SK-N-SH treated with all-trans-retinoic acid at 6 μM for 48 hours (cell line): ENCODE measurements at regions not wholly inside any gene's neighbourhood (a gene's known extent, or its start where the extent isn't known, plus 50 kb on each side); places are given as distances from the start of the nearest gene placed in this dataset.

ENCODE experiments used
- ATAC-seq: fragments of 200-7000 bp; cut with Tn5 transposase; 3 replicates; pipeline ENCODE4 v1.9.1; 2020; ENCODE audit warnings: mild to moderate bottlenecking, moderate library complexity
- ARNTL ChIP-seq: fragments of 450-650 bp; formaldehyde crosslinking; IDR thresholded peaks from 2 replicates; pipeline ENCODE4 v1.5.0; 2020; ENCODE audit warnings: low read depth, mild to moderate bottlenecking, moderate library complexity, borderline replicate concordance
- BACH2 ChIP-seq: fragments of 250-450 bp; sonication (Bioruptor Pico); IDR thresholded peaks from 2 replicates; pipeline ENCODE4 v1.9.0; 2021; ENCODE audit warnings: mild to moderate bottlenecking, borderline replicate concordance
- CREB5 ChIP-seq: fragments of 250-450 bp; sonication (Bioruptor Pico); IDR thresholded peaks from 2 replicates; pipeline ENCODE4 v1.5.1; 2020; ENCODE audit warnings: low read depth, mild to moderate bottlenecking, moderate library complexity
- CSDC2 ChIP-seq: fragments of 250-450 bp; sonication (Bioruptor Pico); IDR thresholded peaks from 2 replicates; pipeline ENCODE4 v1.5.0; 2020; ENCODE audit warnings: mild to moderate bottlenecking, moderate library complexity
- CSRNP3 ChIP-seq: fragments of 250-450 bp; sonication (Bioruptor Pico); IDR thresholded peaks from 2 replicates; pipeline ENCODE4 v1.5.1; 2021; ENCODE audit warnings: mild to moderate bottlenecking, moderate library complexity
- ESRRG ChIP-seq: fragments of 250-450 bp; sonication (Bioruptor Pico); IDR thresholded peaks from 2 replicates; pipeline ENCODE4 v1.6.1; 2021; ENCODE audit warnings: mild to moderate bottlenecking
- ISL1 ChIP-seq: fragments of 250-450 bp; sonication (Bioruptor Pico); IDR thresholded peaks from 2 replicates; pipeline ENCODE4 v2.1.2; 2022; ENCODE audit warnings: mild to moderate bottlenecking, moderate library complexity
- OSR1 ChIP-seq: fragments of 250-450 bp; sonication (Bioruptor Pico); IDR thresholded peaks from 2 replicates; pipeline ENCODE4 v1.8.0; 2022; ENCODE audit warnings: moderate library complexity, mild to moderate bottlenecking, inconsistent platforms
- PATZ1 ChIP-seq: fragments of 250-450 bp; sonication (Bioruptor Pico); IDR thresholded peaks from 2 replicates; pipeline ENCODE4 v1.8.0; 2020; ENCODE audit warnings: mild to moderate bottlenecking, moderate library complexity, borderline replicate concordance
- POU6F1 ChIP-seq: fragments of 250-450 bp; sonication (Bioruptor Pico); IDR thresholded peaks from 2 replicates; pipeline ENCODE4 v1.8.0; 2021; ENCODE audit warnings: low read depth, mild to moderate bottlenecking, moderate library complexity, borderline replicate concordance
- PPARA ChIP-seq: fragments of 250-450 bp; sonication (Bioruptor Pico); IDR thresholded peaks from 2 replicates; pipeline ENCODE4 v1.5.0; 2020; ENCODE audit warnings: mild to moderate bottlenecking, borderline replicate concordance
- RARB ChIP-seq: fragments of 250-450 bp; sonication (Bioruptor Pico); IDR thresholded peaks from 2 replicates; pipeline ENCODE4 v1.8.0; 2021; ENCODE audit warnings: mild to moderate bottlenecking, moderate library complexity
- SNAI2 ChIP-seq: fragments of 250-450 bp; sonication (Bioruptor Pico); IDR thresholded peaks from 2 replicates; pipeline ENCODE4 v1.5.0; 2020; ENCODE audit warnings: mild to moderate bottlenecking, moderate library complexity
- TOX ChIP-seq: fragments of 250-450 bp; sonication (Bioruptor Pico); IDR thresholded peaks from 2 replicates; pipeline ENCODE4 v1.8.0; 2021; ENCODE audit warnings: mild to moderate bottlenecking, moderate library complexity, borderline replicate concordance
- TSHZ2 ChIP-seq: fragments of 250-450 bp; sonication (Bioruptor Pico); IDR thresholded peaks from 2 replicates; pipeline ENCODE4 v1.5.0; 2020; ENCODE audit warnings: mild to moderate bottlenecking, moderate library complexity
- ZC3H10 ChIP-seq: fragments of 250-450 bp; sonication (Bioruptor Pico); IDR thresholded peaks from 2 replicates; pipeline ENCODE4 v1.5.1; 2021; ENCODE audit warnings: mild to moderate bottlenecking, moderate library complexity
- ZFP3 ChIP-seq: fragments of 250-450 bp; sonication (Bioruptor Pico); IDR thresholded peaks from 2 replicates; pipeline ENCODE4 v1.5.0; 2020; ENCODE audit warnings: mild to moderate bottlenecking, moderate library complexity
- ZFP30 ChIP-seq: fragments of 450-650 bp; formaldehyde crosslinking; IDR thresholded peaks from 2 replicates; pipeline ENCODE4 v1.5.0; 2022; ENCODE audit warnings: mild to moderate bottlenecking, moderate library complexity
- ZNF70 ChIP-seq: fragments of 450-650 bp; formaldehyde crosslinking; IDR thresholded peaks from 2 replicates; pipeline ENCODE4 v1.5.0; 2020; ENCODE audit warnings: mild to moderate bottlenecking, moderate library complexity
- ZNF8 ChIP-seq: fragments of 450-650 bp; formaldehyde crosslinking; IDR thresholded peaks from 2 replicates; pipeline ENCODE4 v1.5.0; 2020; ENCODE audit warnings: mild to moderate bottlenecking, moderate library complexity

- TF ChIP-seq BACH2 (CRISPR knock-in tag) (no peak), ESRRG (no peak), ISL1 (CRISPR knock-in tag) (0 out of 2 replicates have a peak, but pooled peaks have one; percentile 7), ARNTL (CRISPR knock-in tag) (no peak), OSR1 (CRISPR knock-in tag) (0 out of 2 replicates have a peak, but pooled peaks have one; percentile 54), CSDC2 (CRISPR knock-in tag) (peak; percentile 87; the same call in 1 of the 2 replicates), ZFP3 (peak; percentile 76)
- TF ChIP-seq, all 23 proteins: peak for 4
- peak; percentile 96 for ATAC-seq
Measured at GRCh38 chr14:71290960-71291466, 383.8 kb downstream of the PCNX1 start.

GRCh38 chr14:71296184-71296583 lies 388.9 kb downstream of the PCNX1 start:
- no peak for ATAC-seq
- TF ChIP-seq PATZ1 (CRISPR knock-in tag) (no peak), ISL1 (CRISPR knock-in tag) (no peak), ZFP3 (no peak), ESRRG (no peak), TSHZ2 (CRISPR knock-in tag) (no peak), BACH2 (CRISPR knock-in tag) (no peak), CREB5 (CRISPR knock-in tag) (no peak), POU6F1 (CRISPR knock-in tag) (no peak), ZFP30 (CRISPR knock-in tag) (no peak), CSRNP3 (CRISPR knock-in tag) (no peak), RARB (CRISPR knock-in tag) (no peak), ZC3H10 (CRISPR knock-in tag) (no peak), ARNTL (CRISPR knock-in tag) (no peak), SNAI2 (CRISPR knock-in tag) (no peak), ZNF8 (CRISPR knock-in tag) (no peak), CSDC2 (CRISPR knock-in tag) (no peak), ZNF70 (CRISPR knock-in tag) (no peak)

GRCh38 chr14:71300566-71301330 lies 393.5 kb downstream of the PCNX1 start:
- ATAC-seq: no peak
- TF ChIP-seq ZC3H10 (CRISPR knock-in tag) (no peak), PATZ1 (CRISPR knock-in tag) (no peak), ZNF70 (CRISPR knock-in tag) (no peak), OSR1 (CRISPR knock-in tag) (no peak), TOX (no peak), ESRRG (no peak), ZFP30 (CRISPR knock-in tag) (no peak), POU6F1 (CRISPR knock-in tag) (no peak), ARNTL (CRISPR knock-in tag) (no peak), PPARA (CRISPR knock-in tag) (no peak), BACH2 (CRISPR knock-in tag) (no peak), RARB (CRISPR knock-in tag) (no peak), CSDC2 (CRISPR knock-in tag) (no peak), ZFP3 (no peak)
- TF ChIP-seq, all 23 proteins: peak for 0
